GM12878 (cell line): ENCODE measurements at regions not wholly inside any gene's neighbourhood (a gene's known extent, or its start where the extent isn't known, plus 50 kb on each side); places are given as distances from the start of the nearest gene placed in this dataset.

ENCODE experiments used
- ATAC-seq: fragments of 200-7000 bp; cut with Tn5 transposase; 3 replicates; pipeline ENCODE4 v1.9.1; 2020; ENCODE audit warnings: mild to moderate bottlenecking, moderate library complexity
- BruUV-seq: library from RNA; stranded (reverse); fragments of 400-500 nt; replicated peaks from 2 replicates; lab custom pipeline; 2021; lab: Mats Ljungman, UMichigan
- CTCF ChIA-PET: fragments of 300-600 bp; sonication (Branson Sonifier 250); formaldehyde crosslinking; extraction: SDS; loops from one replicate; lab custom pipeline; 2021; ENCODE audit warnings: inconsistent platforms; lab: Yijun Ruan, JAX
- POLR2A ChIA-PET: fragments of 350-600 bp; formaldehyde crosslinking; extraction: SDS; loops from one replicate; lab custom pipeline; 2021; ENCODE audit warnings: inconsistent platforms; lab: Charles Lee
- RAD21 ChIA-PET: fragments of 300-600 bp; sonication (Branson Sonifier 250); formaldehyde crosslinking; loops from one replicate; lab custom pipeline; 2023; ENCODE audit warnings: antibody characterized with exemption; ENCODE audit not compliant: unreplicated experiment; lab: Charles Lee
- SMC1A ChIA-PET: fragments of 300-600 bp; sonication (Branson Sonifier 250); formaldehyde crosslinking; loops from one replicate; lab custom pipeline; 2023; ENCODE audit not compliant: unreplicated experiment, uncharacterized antibody; lab: Charles Lee
- DNase-seq: peaks from one replicate; pipeline ENCODE4 v3.0.0-alpha.2; 2011; ENCODE audit warnings: low read depth, low spot score
- FAIRE-seq: peaks from 3 replicates; lab custom pipeline; 2011; peaks lifted over from hg19 to GRCh38; lab: Jason Lieb, UNC
- H2AFZ ChIP-seq: 2 replicates; pipeline ENCODE4 v1.6.0; 2011; ENCODE audit warnings: low read depth, low read length, control low read depth; ENCODE audit not compliant: control insufficient read depth
- H3K27ac ChIP-seq: 2 replicates; pipeline ENCODE4 v1.5.1; 2011; ENCODE audit warnings: control low read depth; ENCODE audit not compliant: control insufficient read depth, insufficient read depth
- H3K27me3 ChIP-seq, 2 experiments: replicated peaks in 1 of 2; 2 replicates each; pipeline versions ENCODE4 v1.6.0 to v1.6.1; 2011; ENCODE audit warnings: low read length in 1 of 2; ENCODE audit not compliant: control insufficient read depth in 2 of 2, insufficient read depth in 2 of 2
- H3K36me3 ChIP-seq, 2 experiments: 2 replicates each; pipeline ENCODE4 v1.5.1; 2011; ENCODE audit warnings: low read length in 1 of 2; ENCODE audit not compliant: control insufficient read depth in 2 of 2, insufficient read depth in 2 of 2
- H3K4me1 ChIP-seq: 2 replicates; pipeline ENCODE4 v1.6.1; 2011; ENCODE audit warnings: mild to moderate bottlenecking, low read length, moderate library complexity, mixed read lengths; ENCODE audit not compliant: control insufficient read depth, insufficient read depth
- H3K4me2 ChIP-seq: 2 replicates; pipeline ENCODE4 v1.6.0; 2011; ENCODE audit warnings: control low read depth; ENCODE audit not compliant: control insufficient read depth, insufficient read depth
- H3K4me3 ChIP-seq: fragments of 200-600 bp; sonication (generic); 2 replicates; pipeline ENCODE4 v1.5.1; 2016
- H3K79me2 ChIP-seq: 2 replicates; pipeline ENCODE4 v1.6.0; 2011; ENCODE audit warnings: low read length; ENCODE audit not compliant: control insufficient read depth, insufficient read depth
- H3K9ac ChIP-seq: 2 replicates; pipeline ENCODE4 v1.8.0; 2011; ENCODE audit warnings: low read length, control low read depth, mixed read lengths; ENCODE audit not compliant: control insufficient read depth, insufficient read depth
- H3K9me3 ChIP-seq: replicated peaks from 3 replicates; pipeline ENCODE4 v1.5.1; 2011; ENCODE audit warnings: mild to moderate bottlenecking, low read length; ENCODE audit not compliant: control insufficient read depth, insufficient read depth
- H4K20me1 ChIP-seq: 2 replicates; pipeline ENCODE4 v1.6.0; 2011; ENCODE audit not compliant: control insufficient read depth, insufficient read depth
- BHLHE40 ChIP-seq, 2 experiments: fragments of 450-650 bp in 1 of 2; IDR thresholded peaks; 2 replicates each; pipeline ENCODE4 v1.6.1; 2011 to 2017; ENCODE audit warnings: low read depth in 2 of 2, borderline replicate concordance in 1 of 2, improper control_type of control experiment in 1 of 2, low read length in 1 of 2, mild to moderate bottlenecking in 1 of 2
- CHD2 ChIP-seq: IDR thresholded peaks from 2 replicates; pipeline ENCODE4 v1.6.1; 2011; ENCODE audit warnings: low read depth, low read length, improper control_type of control experiment, borderline replicate concordance
- CUX1 ChIP-seq: IDR thresholded peaks from 2 replicates; pipeline ENCODE4 v1.6.1; 2012; ENCODE audit warnings: improper control_type of control experiment, low read depth, low read length; ENCODE audit not compliant: insufficient replicate concordance
- GABPA ChIP-seq: IDR thresholded peaks from 2 replicates; pipeline ENCODE4 v1.6.1; 2014; ENCODE audit warnings: antibody characterized with exemption, low read depth, mild to moderate bottlenecking, inconsistent platforms
- MEF2B ChIP-seq: fragments of 450-650 bp; IDR thresholded peaks from 2 replicates; pipeline ENCODE4 v1.6.1; 2018; ENCODE audit warnings: mild to moderate bottlenecking, moderate library complexity; ENCODE audit not compliant: partially characterized antibody, poor library complexity, severe bottlenecking
- WGBS: methylation state at CpG from one replicate; pipeline ENCODE4 v1.1.6; 2016; ENCODE audit warnings: low lambda C conversion rate; ENCODE audit not compliant: insufficient replicate concordance, insufficient coverage; ENCODE audit errors: missing lambda C conversion rate; 5-methylcytosine and 5-hydroxymethylcytosine counted together
- in situ Hi-C: fragments of 300-500 bp; cut with MboI; formaldehyde crosslinking; loops from 9 replicates; pipeline ENCODE4 v1.14.3; 2018; ENCODE audit warnings: mixed read lengths
- intact Hi-C: fragments of 100-400 bp; cut with micrococcal nuclease; formaldehyde crosslinking; loops from one replicate; pipeline ENCODE4 v1.14.2; 2022; ENCODE audit not compliant: unreplicated experiment

- TF ChIP-seq CUX1, result no peak
- TF ChIP-seq, all 136 proteins: peak for 0
These were observed 1304.5 kb upstream of the ZEB2 start (continued) for GRCh38 chr2:145824384-145824783.

DNA sequence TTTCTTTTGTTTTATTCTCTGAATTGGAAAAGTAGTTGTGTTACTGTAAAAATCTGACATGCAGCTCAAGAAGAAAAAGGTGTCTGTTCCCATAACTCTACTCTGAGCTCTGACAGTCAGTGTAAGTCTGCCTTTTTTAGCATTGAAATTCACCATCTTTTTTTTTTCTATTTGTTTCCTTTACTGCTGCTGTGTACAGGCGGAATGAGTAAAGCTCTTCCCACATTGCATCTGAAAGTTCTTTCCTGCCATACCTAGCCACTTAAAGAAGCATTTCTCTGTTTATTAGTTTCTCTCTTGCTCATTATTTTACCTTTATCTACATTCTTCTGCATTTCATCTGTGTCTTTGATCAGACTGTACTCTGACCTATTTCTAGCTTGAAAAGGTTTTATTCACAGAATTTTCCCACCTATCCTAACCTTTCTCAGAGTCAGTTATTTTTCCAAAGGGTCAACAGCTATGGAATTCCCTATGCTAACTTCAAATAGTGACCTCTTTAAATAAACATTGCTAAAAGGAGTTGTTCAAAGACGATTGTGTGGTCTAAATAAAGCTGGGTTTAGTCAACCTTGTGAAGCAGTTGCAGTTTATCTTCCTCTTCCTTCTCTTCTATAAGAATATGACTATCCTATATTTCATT, 1303.1 kb upstream of the ZEB2 start:
- Histone ChIP-seq H3K36me3 (no peaks in the 10 kb centered on the region), H3K4me1 (no peaks in the 10 kb centered on the region), H3K4me3 (no peak overlapping the region)
- WGBS, result 30% methylated on average over 2 of the region's 2 CpGs
- POLR2A ChIA-PET, result no interaction called here
- no peak for ATAC-seq
- in situ Hi-C loops, result no loop called here
- BruUV-seq, result no TSS peak
- TF ChIP-seq GABPA (no peak), CHD2 (no peak), MEF2B (no peak), BHLHE40 (IDR thresholded peaks at IDR 0.05; ENCODE audit: borderline replicate concordance in 1 of 2, low read depth in 2 of 2, low read length in 1 of 2) (no peak)
- TF ChIP-seq, all 136 proteins: peak for 0
- FAIRE-seq, result no peak
- SMC1A ChIA-PET, result interaction anchor here (1.7 to 2.2 kb wide), 2 partner anchors 11 to 19 kb away, joined by 4 to 7 read pairs; no protein-coding TSS in a partner anchor
- no peaks in the 10 kb centered on the region for H4K20me1 ChIP-seq
- no peaks in the 10 kb centered on the region for H3K9me3 ChIP-seq
- RAD21 ChIA-PET, result no interaction called here
- H3K79me2 ChIP-seq, result no peaks in the 10 kb centered on the region
- H3K27me3 ChIP-seq, result no peaks in the 10 kb centered on the region
- H3K9ac ChIP-seq, result no peak overlapping the region
- no peak overlapping the region for H3K4me2 ChIP-seq
- H2AFZ ChIP-seq, result no peak overlapping the region
- H3K27ac ChIP-seq, result no peak overlapping the region
- no peak for DNase-seq
- CTCF ChIA-PET, result interaction anchor here (1.0 kb wide), 1 partner anchor 93 kb away, joined by 3 read pairs; no protein-coding TSS in a partner anchor
- intact Hi-C loops, result no loop called here
